ENCODE measurements at regions not wholly inside any gene's neighbourhood (a gene's known extent, or its start where the extent isn't known, plus 50 kb on each side); places are given as distances from the start of the nearest gene placed in this dataset.

DNA sequence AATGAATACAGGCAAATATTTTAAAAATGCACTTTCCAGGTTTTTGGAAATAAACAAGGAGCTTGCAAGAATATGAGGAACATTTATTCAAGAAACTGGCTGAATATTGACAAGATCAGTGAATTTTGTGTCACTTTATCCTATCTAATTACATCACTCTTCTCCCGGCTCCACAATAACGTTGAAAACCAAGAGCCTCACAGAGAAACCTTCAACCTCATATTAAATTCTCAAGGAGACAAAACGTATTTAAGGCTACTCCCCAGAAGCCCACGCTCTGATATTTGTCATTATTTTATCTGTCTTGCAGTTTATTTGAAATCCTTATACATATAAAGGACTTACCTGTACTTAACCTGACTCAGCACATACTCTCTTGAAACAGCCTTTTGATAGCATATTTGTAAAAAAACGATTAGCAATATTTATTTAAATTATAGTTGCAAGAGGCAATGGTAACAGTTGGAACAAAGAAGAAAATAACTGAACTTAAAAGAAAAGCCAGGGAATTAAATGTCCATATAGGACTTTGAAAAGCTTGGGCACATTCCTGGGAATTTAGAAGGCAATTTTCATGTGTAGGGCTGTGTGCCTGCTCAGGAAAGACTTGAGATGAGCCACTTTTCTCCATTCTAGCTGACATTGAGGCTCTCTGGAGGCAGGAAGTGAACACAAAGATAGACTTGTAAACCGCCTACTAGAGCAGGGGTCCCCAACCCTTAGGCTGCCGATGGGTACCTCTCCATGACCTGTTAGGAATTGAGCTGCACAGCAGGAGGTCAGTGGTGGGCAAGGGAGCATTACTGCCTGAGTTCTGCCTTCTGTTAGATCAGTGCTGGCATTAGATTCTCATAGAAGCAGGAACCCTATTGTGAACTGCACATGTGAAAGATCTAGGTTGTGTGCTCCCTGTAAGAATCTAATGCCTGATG is 636.4 kb downstream of the SLC16A7 start:
- TF ChIP-seq POLR2A (IDR thresholded peaks at IDR 0.05) (no peak), EP300 (IDR thresholded peaks at IDR 0.05) (no peak)
- TF ChIP-seq, protein P1, sequence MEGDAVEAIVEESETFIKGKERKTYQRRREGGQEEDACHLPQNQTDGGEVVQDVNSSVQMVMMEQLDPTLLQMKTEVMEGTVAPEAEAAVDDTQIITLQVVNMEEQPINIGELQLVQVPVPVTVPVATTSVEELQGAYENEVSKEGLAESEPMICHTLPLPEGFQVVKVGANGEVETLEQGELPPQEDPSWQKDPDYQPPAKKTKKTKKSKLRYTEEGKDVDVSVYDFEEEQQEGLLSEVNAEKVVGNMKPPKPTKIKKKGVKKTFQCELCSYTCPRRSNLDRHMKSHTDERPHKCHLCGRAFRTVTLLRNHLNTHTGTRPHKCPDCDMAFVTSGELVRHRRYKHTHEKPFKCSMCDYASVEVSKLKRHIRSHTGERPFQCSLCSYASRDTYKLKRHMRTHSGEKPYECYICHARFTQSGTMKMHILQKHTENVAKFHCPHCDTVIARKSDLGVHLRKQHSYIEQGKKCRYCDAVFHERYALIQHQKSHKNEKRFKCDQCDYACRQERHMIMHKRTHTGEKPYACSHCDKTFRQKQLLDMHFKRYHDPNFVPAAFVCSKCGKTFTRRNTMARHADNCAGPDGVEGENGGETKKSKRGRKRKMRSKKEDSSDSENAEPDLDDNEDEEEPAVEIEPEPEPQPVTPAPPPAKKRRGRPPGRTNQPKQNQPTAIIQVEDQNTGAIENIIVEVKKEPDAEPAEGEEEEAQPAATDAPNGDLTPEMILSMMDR (IDR thresholded peaks at IDR 0.05) = no peak
